Choroid plexus epithelial cell (primary cell): ENCODE measurements at regions not wholly inside any gene's neighbourhood (a gene's known extent, or its start where the extent isn't known, plus 50 kb on each side); places are given as distances from the start of the nearest gene placed in this dataset.

Source experiments
- DNase-seq: peaks from one replicate; pipeline ENCODE4 v3.0.0-alpha.2; 2010; ENCODE audit warnings: low read depth
- H3K4me3 ChIP-seq: 2 replicates; pipeline ENCODE4 v1.5.1; 2011; ENCODE audit warnings: low read depth, mild to moderate bottlenecking, control low read depth, low read length, moderate library complexity
- TF ChIP-seq, protein P1 (sequence below): conservative IDR thresholded peaks from 2 replicates; pipeline ENCODE4 v1.5.1; 2011; ENCODE audit warnings: low read depth, mild to moderate bottlenecking, control low read depth, inconsistent platforms, low read length, moderate library complexity

- peak; percentile 91 for DNase-seq
- H3K4me3 ChIP-seq: no peak overlapping the region
- TF ChIP-seq, protein P1, sequence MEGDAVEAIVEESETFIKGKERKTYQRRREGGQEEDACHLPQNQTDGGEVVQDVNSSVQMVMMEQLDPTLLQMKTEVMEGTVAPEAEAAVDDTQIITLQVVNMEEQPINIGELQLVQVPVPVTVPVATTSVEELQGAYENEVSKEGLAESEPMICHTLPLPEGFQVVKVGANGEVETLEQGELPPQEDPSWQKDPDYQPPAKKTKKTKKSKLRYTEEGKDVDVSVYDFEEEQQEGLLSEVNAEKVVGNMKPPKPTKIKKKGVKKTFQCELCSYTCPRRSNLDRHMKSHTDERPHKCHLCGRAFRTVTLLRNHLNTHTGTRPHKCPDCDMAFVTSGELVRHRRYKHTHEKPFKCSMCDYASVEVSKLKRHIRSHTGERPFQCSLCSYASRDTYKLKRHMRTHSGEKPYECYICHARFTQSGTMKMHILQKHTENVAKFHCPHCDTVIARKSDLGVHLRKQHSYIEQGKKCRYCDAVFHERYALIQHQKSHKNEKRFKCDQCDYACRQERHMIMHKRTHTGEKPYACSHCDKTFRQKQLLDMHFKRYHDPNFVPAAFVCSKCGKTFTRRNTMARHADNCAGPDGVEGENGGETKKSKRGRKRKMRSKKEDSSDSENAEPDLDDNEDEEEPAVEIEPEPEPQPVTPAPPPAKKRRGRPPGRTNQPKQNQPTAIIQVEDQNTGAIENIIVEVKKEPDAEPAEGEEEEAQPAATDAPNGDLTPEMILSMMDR: no peak
Measured at GRCh38 chr13:47215736-47216135, 318.9 kb upstream of the HTR2A start.

GRCh38 chr13:47213047-47213446 is 316.2 kb upstream of the HTR2A start:
- DNase-seq: no peak
- TF ChIP-seq, protein P1: no peak
- no peak overlapping the region for H3K4me3 ChIP-seq

DNA sequence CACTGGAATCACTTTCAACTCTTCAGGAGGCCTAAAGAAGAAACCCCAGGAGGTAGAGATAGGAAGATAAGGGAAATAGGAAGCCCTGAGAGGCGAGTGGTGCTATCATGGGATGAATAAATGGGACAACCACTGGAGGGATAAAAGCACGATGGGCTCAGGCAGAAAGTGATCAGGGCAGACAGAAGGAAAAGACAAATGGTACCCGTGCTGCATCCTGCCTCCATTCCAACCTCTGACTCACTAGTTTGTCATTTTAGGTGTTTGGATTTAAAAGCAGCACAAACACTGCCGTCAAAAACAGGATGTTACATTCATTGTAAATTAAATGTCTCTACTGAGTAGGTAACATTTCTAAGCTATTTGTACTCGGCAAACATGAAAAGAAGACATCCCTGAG is 314.3 kb upstream of the HTR2A start:
- peak; percentile 44 for DNase-seq
- TF ChIP-seq, protein P1: peak; percentile 3
- H3K4me3 ChIP-seq: no peak overlapping the region

DNA sequence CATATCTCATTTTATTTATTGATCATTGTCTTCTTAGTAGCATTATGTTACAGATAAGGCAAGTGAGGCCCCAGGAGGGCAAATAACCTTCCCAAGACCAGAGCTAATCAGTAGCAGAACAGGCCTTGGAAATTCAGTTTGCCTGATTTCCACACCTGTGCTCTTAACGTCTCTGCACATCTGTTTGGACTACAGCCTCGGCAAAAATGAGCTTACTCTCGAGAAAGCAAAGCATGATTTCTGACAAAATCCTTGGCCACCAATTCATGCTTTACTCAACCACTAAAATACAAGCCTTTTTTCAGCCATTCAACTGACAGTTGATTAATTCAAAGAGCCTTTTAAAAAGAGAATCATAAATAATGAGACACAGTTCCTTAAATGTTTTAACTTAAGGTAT is 309.3 kb upstream of the HTR2A start:
- no peak overlapping the region for H3K4me3 ChIP-seq
- DNase-seq: no peak
- TF ChIP-seq, protein P1: no peak

- DNase-seq: peak; percentile 93
- TF ChIP-seq, protein P1: peak; percentile 21
Measured at GRCh38 chr13:47190696-47191305, 293.9 kb upstream of the HTR2A start.

GRCh38 chr13:47188802-47189201 is 291.9 kb upstream of the HTR2A start:
- H3K4me3 ChIP-seq: no peak overlapping the region
- DNase-seq: no peak
- TF ChIP-seq, protein P1: no peak

More at GRCh38 chr13:47190696-47191305, 293.9 kb upstream of the HTR2A start:
- no peak overlapping the region for H3K4me3 ChIP-seq

DNA sequence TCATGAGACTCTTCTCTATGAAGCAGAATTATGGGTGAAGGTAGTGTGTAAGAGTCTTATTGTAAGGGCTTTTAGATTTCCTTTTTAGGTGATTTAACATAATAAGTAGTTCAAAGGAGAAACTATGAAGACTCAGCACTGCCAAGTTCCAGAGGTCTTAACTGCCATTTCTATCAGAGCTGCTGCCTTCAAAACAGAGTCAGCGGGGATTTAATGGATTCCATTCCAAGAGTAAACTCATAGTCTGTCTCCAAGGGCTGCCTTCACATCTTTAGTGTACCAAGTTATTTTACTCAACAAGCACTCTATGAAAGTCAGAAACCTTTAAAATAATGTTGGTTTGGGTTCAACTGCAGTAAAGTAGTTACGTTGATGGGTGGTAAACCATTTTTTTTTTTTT is 289.6 kb upstream of the HTR2A start:
- no peak for DNase-seq
- TF ChIP-seq, protein P1: no peak
- H3K4me3 ChIP-seq: no peak overlapping the region
